HG02759 (cell line): ENCODE measurements at regions not wholly inside any gene's neighbourhood (a gene's known extent, or its start where the extent isn't known, plus 50 kb on each side); places are given as distances from the start of the nearest gene placed in this dataset.
"Not testable (repeated sequence)": the region's sequence is repeated elsewhere in the genome, so short reads cannot be mapped to it uniquely, and the experiment has no call there.

Experiments used
- ATAC-seq: cut with Tn5 transposase; IDR thresholded peaks from one replicate; pipeline ENCODE4 v1.9.1; 2021; ENCODE audit warnings: mild to moderate bottlenecking, moderate library complexity; ENCODE audit not compliant: unreplicated experiment

GRCh38 chr1:215023155-215023832 lies 59.2 kb upstream of the KCNK2 start:
- no peak for ATAC-seq

GRCh38 chr1:215028954-215029353 lies 53.6 kb upstream of the KCNK2 start:
- ATAC-seq = no peak

DNA sequence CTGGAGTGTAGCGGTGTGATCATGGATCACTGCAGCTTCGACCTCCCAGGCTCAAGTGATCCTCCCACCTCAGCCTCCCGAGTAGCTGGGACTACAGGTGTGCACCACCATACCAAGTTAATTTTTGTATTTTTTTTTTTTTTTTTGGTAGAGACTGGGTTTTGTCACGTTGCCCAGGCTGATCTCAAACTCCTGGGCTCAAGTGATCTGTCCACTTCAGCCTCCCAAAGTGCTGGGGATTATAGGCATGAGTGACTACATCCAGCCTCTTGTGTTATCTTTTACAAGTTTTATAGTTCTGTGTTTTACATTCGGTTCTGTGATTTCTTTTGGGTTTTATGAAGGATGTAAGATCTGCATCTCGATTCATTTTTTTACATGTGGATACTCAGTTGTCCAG lies 52.0 kb upstream of the KCNK2 start:
- not testable (repeated sequence) for ATAC-seq

GRCh38 chr1:215031392-215031791 lies 51.1 kb upstream of the KCNK2 start:
- ATAC-seq = no peak
